Fibroblast of villous mesenchyme (primary cell): ENCODE measurements at regions not wholly inside any gene's neighbourhood (a gene's known extent, or its start where the extent isn't known, plus 50 kb on each side); places are given as distances from the start of the nearest gene placed in this dataset.

ENCODE experiments used
- DNase-seq: peaks from one replicate; pipeline ENCODE4 v3.0.0-alpha.2; 2010; ENCODE audit warnings: low read depth
- H3K4me3 ChIP-seq: 2 replicates; pipeline ENCODE4 v1.5.1; 2011; ENCODE audit warnings: low read depth, mild to moderate bottlenecking, low read length
- CTCF ChIP-seq: IDR thresholded peaks from 2 replicates; pipeline ENCODE4 v1.5.1; 2012; ENCODE audit warnings: low read depth, mild to moderate bottlenecking, low read length; ENCODE audit not compliant: insufficient read depth

GRCh38 chr4:122522944-122523343 is 66.4 kb upstream of the IL2 start:
- no peak overlapping the region for H3K4me3 ChIP-seq
- no peak for TF ChIP-seq CTCF
- DNase-seq = no peak

- H3K4me3 ChIP-seq = no peak overlapping the region
- TF ChIP-seq CTCF = no peak
- DNase-seq = no peak
Observed at GRCh38 chr4:122517345-122517744, 60.8 kb upstream of the IL2 start.

GRCh38 chr4:122516376-122516775 is 59.9 kb upstream of the IL2 start:
- TF ChIP-seq CTCF = no peak
- no peak overlapping the region for H3K4me3 ChIP-seq
- DNase-seq = no peak

- no peak for DNase-seq
Observed at GRCh38 chr4:122514671-122515070, 58.1 kb upstream of the IL2 start.

GRCh38 chr4:122512430-122512829 is 55.9 kb upstream of the IL2 start:
- TF ChIP-seq CTCF = no peak
- H3K4me3 ChIP-seq = no peak overlapping the region
- no peak for DNase-seq

More at GRCh38 chr4:122514671-122515070, 58.1 kb upstream of the IL2 start:
- no peak for TF ChIP-seq CTCF
- H3K4me3 ChIP-seq = no peak overlapping the region

GRCh38 chr4:122508083-122508482 is 51.6 kb upstream of the IL2 start:
- H3K4me3 ChIP-seq = no peak overlapping the region
- TF ChIP-seq CTCF = no peak

More at GRCh38 chr4:122508083-122508482, 51.6 kb upstream of the IL2 start:
- DNase-seq = no peak
